Adrenal gland (tissue), 9 donors: ENCODE measurements at regions not wholly inside any gene's neighbourhood (a gene's known extent, or its start where the extent isn't known, plus 50 kb on each side); places are given as distances from the start of the nearest gene placed in this dataset.

Experiments
- DNase-seq, 7 donors: peaks; one replicate each; pipeline ENCODE4 v3.0.0-alpha.2; 2019 to 2020
- H3K27ac ChIP-seq, 5 donors: fragments of 200-600 bp; sonication (generic) in 4 of 5; 1 replicate in 3 of 5; 2 replicates in 2 of 5; pipeline versions ENCODE4 v1.5.1 to v1.8.0; 2016 to 2020; ENCODE audit warnings: mild to moderate bottlenecking in 1 of 5
- H3K27me3 ChIP-seq: fragments of 200-600 bp; 2 replicates; pipeline ENCODE4 v1.8.0; 2021
- H3K36me3 ChIP-seq, 2 donors: fragments of 200-600 bp; replicated peaks in 1 of 2; 1 replicate in 1 of 2; 2 replicates in 1 of 2; pipeline versions ENCODE4 v1.5.1 to v1.8.0; 2018 to 2022
- H3K4me1 ChIP-seq, 2 donors: fragments of 200-600 bp; replicated peaks in 1 of 2; 1 replicate in 1 of 2; 2 replicates in 1 of 2; pipeline versions ENCODE4 v1.5.1 to v1.8.0; 2018 to 2021
- H3K4me3 ChIP-seq, 4 donors: fragments of 200-600 bp; sonication (generic) in 3 of 4; one replicate each; pipeline ENCODE4 v1.5.1; 2016 to 2018
- H3K9me3 ChIP-seq, 3 donors: fragments of 200-600 bp; sonication (generic) in 1 of 3; replicated peaks in 1 of 3; 1 replicate in 2 of 3; 2 replicates in 1 of 3; pipeline versions ENCODE4 v1.5.1 to v1.8.0; 2016 to 2021
- CTCF ChIP-seq, 6 experiments: fragments of 450-650 bp in 4 of 6; fragments of 200-600 bp in 2 of 6; sonication (generic) in 1 of 6; IDR thresholded peaks; 1 replicate in 5 of 6; 2 replicates in 1 of 6; pipeline versions ENCODE4 v1.5.1 to v1.8.0; 2016 to 2021; ENCODE audit warnings: antibody characterized with exemption in 6 of 6, mild to moderate bottlenecking in 2 of 6, moderate library complexity in 1 of 6
- POLR2A ChIP-seq, 2 donors: fragments of 450-650 bp; IDR thresholded peaks; one replicate each; pipeline ENCODE4 v1.6.1; 2017; ENCODE audit warnings: antibody characterized with exemption in 2 of 2, mild to moderate bottlenecking in 2 of 2, moderate library complexity in 1 of 2
- WGBS, 4 donors: extraction: QIAGEN DNeasy Blood & Tissue Kit in 2 of 4; methylation state at CpG; one replicate each; pipeline versions ENCODE4 v1.1.5 to v1.1.7; 2013 to 2017; 5-methylcytosine and 5-hydroxymethylcytosine counted together
- intact Hi-C, 2 donors: fragments of 100-400 bp; cut with DNase I; formaldehyde crosslinking; loops; one replicate each; pipeline versions ENCODE4 v1.14.1 to v1.15.0; 2022 to 2023
- donor health status: healthy with polysubstance abuse.
- donor health status: Bipolar disorder and iron deficiency.
- donor health status: DM: yes; HTN: yes; CAD: no.
- donor health status: DM: no; HTN: no; CAD: no.
- donor health status: DM: no; HTN: no; CAD: no.

GRCh38 chr10:123409884-123410283 is 255.7 kb downstream of the BUB3 start:
- TF ChIP-seq CTCF (IDR thresholded peaks at IDR 0.05) (no peak), POLR2A (IDR thresholded peaks at IDR 0.05) (no peak)
- no peak for DNase-seq
- WGBS, 4 donors, result 67 to 74% (median 70%) methylated on average over 6 of the region's 6 CpGs

GRCh38 chr10:123413353-123413752 is 252.8 kb upstream of the GPR26 start:
- Histone ChIP-seq H3K27me3 (no peaks in the 10 kb centered on the region), H3K4me1 (no peaks in the 10 kb centered on the region), H3K4me3 (no peak overlapping the region), H3K27ac (no peak overlapping the region), H3K9me3 (no peaks in the 10 kb centered on the region), H3K36me3 (no peaks in the 10 kb centered on the region)
- no peak for DNase-seq
- no peak for TF ChIP-seq CTCF (IDR thresholded peaks at IDR 0.05)
- no peak for TF ChIP-seq POLR2A (IDR thresholded peaks at IDR 0.05)
- 82 to 87% (median 84%) methylated on average over 2 of the region's 2 CpGs for WGBS, 4 donors
- intact Hi-C loops, result no loop called here

More at GRCh38 chr10:123409884-123410283, 255.7 kb downstream of the BUB3 start:
- Histone ChIP-seq H3K4me1 (no peaks in the 10 kb centered on the region), H3K27ac (no peak overlapping the region), H3K4me3 (no peak overlapping the region), H3K9me3 (no peaks in the 10 kb centered on the region), H3K27me3 (no peaks in the 10 kb centered on the region), H3K36me3 (no peaks in the 10 kb centered on the region)
- intact Hi-C loops, result no loop called here

GRCh38 chr10:123415523-123415922 is 250.6 kb upstream of the GPR26 start:
- H3K9me3 ChIP-seq, result no peaks in the 10 kb centered on the region
- H3K4me3 ChIP-seq, result no peak overlapping the region
- intact Hi-C loops, result no loop called here
- WGBS, 4 donors, result 70 to 85% (median 78%) methylated on average over 4 of the region's 4 CpGs
- no peaks in the 10 kb centered on the region for H3K4me1 ChIP-seq
- no peak for DNase-seq
- H3K27me3 ChIP-seq, result no peaks in the 10 kb centered on the region
- no peak overlapping the region for H3K27ac ChIP-seq
- TF ChIP-seq CTCF (IDR thresholded peaks at IDR 0.05) (no peak), POLR2A (IDR thresholded peaks at IDR 0.05) (no peak)
- no peaks in the 10 kb centered on the region for H3K36me3 ChIP-seq

- intact Hi-C loops, result no loop called here
- TF ChIP-seq POLR2A (IDR thresholded peaks at IDR 0.05) (no peak), CTCF (IDR thresholded peaks at IDR 0.05) (no peak)
- H3K9me3 ChIP-seq, result no peaks in the 10 kb centered on the region
- H3K27ac ChIP-seq, result no peak overlapping the region
- H3K4me3 ChIP-seq, result no peak overlapping the region
- no peaks in the 10 kb centered on the region for H3K36me3 ChIP-seq
- no peak for DNase-seq
- H3K27me3 ChIP-seq, result no peaks in the 10 kb centered on the region
- WGBS, 4 donors, result 66 to 79% (median 76%) methylated on average over 2 of the region's 2 CpGs
- H3K4me1 ChIP-seq, result no peaks in the 10 kb centered on the region
These were observed 248.7 kb upstream of the GPR26 start for GRCh38 chr10:123417414-123417813.
